SU-DHL-6 (cell line): ENCODE measurements at regions not wholly inside any gene's neighbourhood (a gene's known extent, or its start where the extent isn't known, plus 50 kb on each side); places are given as distances from the start of the nearest gene placed in this dataset.

ENCODE experiments used
- EZH2phosphoT487 ChIP-seq: fragments of 200-600 bp; sonication (generic), shearing (Covaris generic); conservative IDR thresholded peaks from 2 replicates; pipeline ENCODE4 v1.6.1; 2018; ENCODE audit warnings: mild to moderate bottlenecking, antibody characterized with exemption, low read length, moderate library complexity, mixed read lengths
- TF ChIP-seq, protein P1 (sequence below): fragments of 200-600 bp; sonication (generic); IDR thresholded peaks from one replicate; pipeline ENCODE4 v1.5.1; 2017; ENCODE audit warnings: antibody characterized with exemption, mild to moderate bottlenecking, low read length, moderate library complexity; ENCODE audit not compliant: insufficient read depth, poor library complexity, severe bottlenecking

DNA sequence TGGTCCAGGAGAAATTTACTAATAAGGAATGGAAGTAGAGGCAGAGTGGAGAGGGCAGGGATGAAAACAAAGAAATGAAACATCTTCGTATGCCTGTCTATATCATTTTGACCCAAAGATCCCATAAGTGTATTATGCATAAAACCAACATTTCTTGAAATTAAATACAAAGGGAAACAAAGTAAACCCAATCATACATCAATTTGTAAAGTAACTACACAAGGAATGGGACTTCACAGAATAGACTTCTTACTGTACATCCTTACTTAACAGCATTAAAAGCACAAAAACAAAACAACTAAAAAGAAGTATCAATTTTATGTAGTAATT, 253.6 kb upstream of the CCDC179 start:
- TF ChIP-seq, protein P1, sequence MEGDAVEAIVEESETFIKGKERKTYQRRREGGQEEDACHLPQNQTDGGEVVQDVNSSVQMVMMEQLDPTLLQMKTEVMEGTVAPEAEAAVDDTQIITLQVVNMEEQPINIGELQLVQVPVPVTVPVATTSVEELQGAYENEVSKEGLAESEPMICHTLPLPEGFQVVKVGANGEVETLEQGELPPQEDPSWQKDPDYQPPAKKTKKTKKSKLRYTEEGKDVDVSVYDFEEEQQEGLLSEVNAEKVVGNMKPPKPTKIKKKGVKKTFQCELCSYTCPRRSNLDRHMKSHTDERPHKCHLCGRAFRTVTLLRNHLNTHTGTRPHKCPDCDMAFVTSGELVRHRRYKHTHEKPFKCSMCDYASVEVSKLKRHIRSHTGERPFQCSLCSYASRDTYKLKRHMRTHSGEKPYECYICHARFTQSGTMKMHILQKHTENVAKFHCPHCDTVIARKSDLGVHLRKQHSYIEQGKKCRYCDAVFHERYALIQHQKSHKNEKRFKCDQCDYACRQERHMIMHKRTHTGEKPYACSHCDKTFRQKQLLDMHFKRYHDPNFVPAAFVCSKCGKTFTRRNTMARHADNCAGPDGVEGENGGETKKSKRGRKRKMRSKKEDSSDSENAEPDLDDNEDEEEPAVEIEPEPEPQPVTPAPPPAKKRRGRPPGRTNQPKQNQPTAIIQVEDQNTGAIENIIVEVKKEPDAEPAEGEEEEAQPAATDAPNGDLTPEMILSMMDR = no peak
- no peak for TF ChIP-seq EZH2phosphoT487
